Esophagus muscularis mucosa (tissue), 4 donors: ENCODE measurements at regions not wholly inside any gene's neighbourhood (a gene's known extent, or its start where the extent isn't known, plus 50 kb on each side); places are given as distances from the start of the nearest gene placed in this dataset.

Experiments
- DNase-seq: peaks from one replicate; pipeline ENCODE4 v3.0.0-alpha.2; 2017; ENCODE audit errors: extremely low spot score
- H3K27ac ChIP-seq, 4 donors: fragments of 200-600 bp; sonication (generic); replicated peaks in 1 of 4; 1 replicate in 3 of 4; 2 replicates in 1 of 4; pipeline ENCODE4 v1.5.1; 2016 to 2019; ENCODE audit warnings: mild to moderate bottlenecking in 1 of 4
- H3K27me3 ChIP-seq, 4 donors: fragments of 200-600 bp; sonication (generic); one replicate each; pipeline versions ENCODE4 v1.5.1 to v1.6.0; 2016 to 2019
- H3K36me3 ChIP-seq, 4 donors: fragments of 200-600 bp; sonication (generic); one replicate each; pipeline ENCODE4 v1.5.1; 2016 to 2019
- H3K4me1 ChIP-seq, 4 donors: fragments of 200-600 bp; sonication (generic); one replicate each; pipeline ENCODE4 v1.5.1; 2016 to 2019
- H3K4me3 ChIP-seq, 4 donors: fragments of 200-600 bp; sonication (generic); 1 replicate in 2 of 4; 2 replicates in 2 of 4; pipeline ENCODE4 v1.5.1; 2016 to 2019; ENCODE audit warnings: mild to moderate bottlenecking in 4 of 4, moderate library complexity in 1 of 4
- H3K9me3 ChIP-seq, 4 donors: fragments of 200-600 bp; sonication (generic); 1 replicate in 3 of 4; 2 replicates in 1 of 4; pipeline ENCODE4 v1.5.1; 2016 to 2019
- EP300 ChIP-seq: sonication (generic); formaldehyde crosslinking; IDR thresholded peaks from one replicate; pipeline ENCODE4 v1.6.1; 2017; ENCODE audit warnings: antibody characterized with exemption
- POLR2A ChIP-seq: fragments of 450-650 bp; IDR thresholded peaks from one replicate; pipeline ENCODE4 v1.6.1; 2017; ENCODE audit warnings: antibody characterized with exemption, moderate library complexity, mild to moderate bottlenecking, low read depth
- POLR2AphosphoS5 ChIP-seq, 2 donors: sonication (generic); formaldehyde crosslinking; IDR thresholded peaks; one replicate each; pipeline ENCODE4 v1.6.1; 2017; ENCODE audit warnings: antibody characterized with exemption in 2 of 2
- WGBS: methylation state at CpG from one replicate; pipeline ENCODE4 v1.1.5; 2018; 5-methylcytosine and 5-hydroxymethylcytosine counted together
- intact Hi-C: fragments of 100-400 bp; cut with DNase I; formaldehyde crosslinking; loops from one replicate; pipeline ENCODE4 v1.15.1; 2023
- TF ChIP-seq, protein P1 (sequence below), 3 experiments: fragments of 200-600 bp in 2 of 3; fragments of 450-650 bp in 1 of 3; sonication (generic) in 2 of 3; IDR thresholded peaks; one replicate each; pipeline ENCODE4 v1.5.1; 2017 to 2019; ENCODE audit warnings: antibody characterized with exemption in 3 of 3, mild to moderate bottlenecking in 2 of 3, moderate library complexity in 1 of 3

DNA sequence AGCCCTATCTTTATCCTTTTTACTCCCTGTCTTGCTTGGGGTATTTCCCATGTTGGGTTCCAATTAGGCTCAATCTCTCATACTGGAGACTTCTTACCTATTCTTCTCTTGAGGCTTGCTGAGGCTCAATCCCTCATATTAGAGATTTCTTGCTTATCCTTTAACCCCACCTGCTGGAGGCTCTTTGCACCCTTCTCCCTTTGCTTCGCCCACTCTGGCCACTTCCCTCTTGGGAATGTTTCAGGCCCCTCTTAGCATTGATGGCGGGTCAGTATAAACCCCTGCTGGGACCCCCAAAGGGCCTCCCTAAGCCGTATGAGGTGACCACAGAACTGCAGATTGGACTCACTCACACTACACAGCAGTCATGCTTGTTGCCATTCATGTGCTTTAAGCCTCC lies 69.3 kb upstream of the CDK20 start:
- Histone ChIP-seq H3K27ac (no peak overlapping the region), H3K9me3 (peaks cover 0 to 22% (median 17%) of the 10 kb centered on the region in 4 donors), H3K4me1 (no peaks in the 10 kb centered on the region), H3K27me3 (no peaks in the 10 kb centered on the region), H3K4me3 (no peak overlapping the region), H3K36me3 (no peaks in the 10 kb centered on the region)
- TF ChIP-seq, protein P1, sequence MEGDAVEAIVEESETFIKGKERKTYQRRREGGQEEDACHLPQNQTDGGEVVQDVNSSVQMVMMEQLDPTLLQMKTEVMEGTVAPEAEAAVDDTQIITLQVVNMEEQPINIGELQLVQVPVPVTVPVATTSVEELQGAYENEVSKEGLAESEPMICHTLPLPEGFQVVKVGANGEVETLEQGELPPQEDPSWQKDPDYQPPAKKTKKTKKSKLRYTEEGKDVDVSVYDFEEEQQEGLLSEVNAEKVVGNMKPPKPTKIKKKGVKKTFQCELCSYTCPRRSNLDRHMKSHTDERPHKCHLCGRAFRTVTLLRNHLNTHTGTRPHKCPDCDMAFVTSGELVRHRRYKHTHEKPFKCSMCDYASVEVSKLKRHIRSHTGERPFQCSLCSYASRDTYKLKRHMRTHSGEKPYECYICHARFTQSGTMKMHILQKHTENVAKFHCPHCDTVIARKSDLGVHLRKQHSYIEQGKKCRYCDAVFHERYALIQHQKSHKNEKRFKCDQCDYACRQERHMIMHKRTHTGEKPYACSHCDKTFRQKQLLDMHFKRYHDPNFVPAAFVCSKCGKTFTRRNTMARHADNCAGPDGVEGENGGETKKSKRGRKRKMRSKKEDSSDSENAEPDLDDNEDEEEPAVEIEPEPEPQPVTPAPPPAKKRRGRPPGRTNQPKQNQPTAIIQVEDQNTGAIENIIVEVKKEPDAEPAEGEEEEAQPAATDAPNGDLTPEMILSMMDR (IDR thresholded peaks at IDR 0.05), result no peak
- TF ChIP-seq POLR2AphosphoS5 (IDR thresholded peaks at IDR 0.05) (no peak), EP300 (no peak), POLR2A (no peak)
- WGBS, result 92% methylated on average over 3 of the region's 3 CpGs
- intact Hi-C loops, result loop anchor here (10.0 kb wide), 1 partner anchor 359 kb away; no protein-coding TSS in a partner anchor
- no peak for DNase-seq

- WGBS, result 77% methylated on average over 1 of the region's 1 CpG
Measured at GRCh38 chr9:88041447-88041846, 67.1 kb upstream of the CDK20 start.

DNA sequence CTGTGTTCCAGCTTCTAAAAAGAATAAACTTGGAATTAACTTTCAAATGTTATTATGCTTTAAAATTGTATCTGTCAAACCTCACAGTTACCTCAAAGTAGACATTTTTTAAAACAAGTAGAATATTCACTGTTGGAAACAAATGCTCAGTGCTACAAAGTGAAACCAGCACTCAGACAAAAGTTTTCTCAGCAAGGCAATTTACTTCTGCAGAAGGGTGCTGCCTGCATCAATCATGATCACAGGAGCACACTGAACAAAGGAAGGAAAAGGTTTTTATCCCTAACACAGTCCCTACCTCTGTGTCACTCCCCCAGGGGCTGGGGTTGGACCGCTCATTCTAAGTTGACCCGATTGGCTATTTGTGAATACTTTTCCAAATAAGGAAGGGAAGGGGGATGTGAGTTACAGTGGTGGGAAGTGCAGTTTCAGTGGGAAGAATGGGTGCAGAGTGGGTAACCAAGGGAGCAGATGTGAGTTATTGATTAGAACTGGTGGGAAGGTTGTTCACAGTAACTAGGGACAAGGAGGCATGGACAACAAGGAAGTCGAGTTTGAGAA lies 63.0 kb upstream of the CDK20 start:
- no peak for DNase-seq
- H3K4me1 ChIP-seq, result no peaks in the 10 kb centered on the region
- H3K27me3 ChIP-seq, result no peaks in the 10 kb centered on the region
- no peak for TF ChIP-seq POLR2AphosphoS5 (IDR thresholded peaks at IDR 0.05)
- no peak for TF ChIP-seq POLR2A
- TF ChIP-seq, protein P1 (IDR thresholded peaks at IDR 0.05), result no peak
- TF ChIP-seq EP300, result no peak
- 92% methylated on average over 3 of the region's 3 CpGs for WGBS
- H3K4me3 ChIP-seq, result no peak overlapping the region
- peaks cover 0 to 28% (median 18%) of the 10 kb centered on the region in 4 donors for H3K9me3 ChIP-seq
- H3K27ac ChIP-seq, result no peak overlapping the region
- no peaks in the 10 kb centered on the region for H3K36me3 ChIP-seq
- intact Hi-C loops, result no loop called here

More at GRCh38 chr9:88041447-88041846, 67.1 kb upstream of the CDK20 start:
- Histone ChIP-seq H3K4me1 (no peaks in the 10 kb centered on the region), H3K9me3 (peaks cover 0 to 44% (median 33%) of the 10 kb centered on the region in 4 donors), H3K27ac (no peak overlapping the region), H3K4me3 (no peak overlapping the region), H3K27me3 (no peaks in the 10 kb centered on the region), H3K36me3 (no peaks in the 10 kb centered on the region)
- DNase-seq, result no peak
- TF ChIP-seq, protein P1 (IDR thresholded peaks at IDR 0.05), result peak in 2 of 3 experiments; percentile 22 to 34
- no peak for TF ChIP-seq POLR2A
- no peak for TF ChIP-seq EP300
- intact Hi-C loops, result loop anchor here (10.0 kb wide), 1 partner anchor 357 kb away; no protein-coding TSS in a partner anchor

DNA sequence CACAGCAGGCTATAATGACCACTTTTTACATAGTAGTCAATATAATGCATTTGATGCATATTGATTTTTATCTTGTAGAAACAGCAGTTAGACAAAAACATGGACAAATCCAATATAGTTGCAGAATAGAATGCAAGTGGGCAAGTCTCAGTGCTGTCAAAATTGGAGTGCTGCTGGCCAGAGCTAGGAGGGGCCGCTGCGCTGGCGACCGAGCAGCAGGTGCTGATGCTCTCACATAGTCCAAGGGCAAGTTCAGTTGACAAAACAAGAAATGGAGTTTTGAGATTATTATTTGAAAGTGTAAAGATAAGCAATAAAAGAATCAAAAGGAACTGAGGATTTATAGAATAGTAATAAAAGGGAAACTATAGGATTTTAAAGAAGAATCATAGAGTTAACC lies 60.6 kb upstream of the CDK20 start:
- 96% methylated on average over 4 of the region's 4 CpGs for WGBS
- TF ChIP-seq POLR2A (no peak), POLR2AphosphoS5 (IDR thresholded peaks at IDR 0.05) (no peak)
- TF ChIP-seq, protein P1 (IDR thresholded peaks at IDR 0.05), result no peak
- no peak overlapping the region for H3K27ac ChIP-seq
- H3K4me1 ChIP-seq, result no peaks in the 10 kb centered on the region
- H3K27me3 ChIP-seq, result no peaks in the 10 kb centered on the region
- no peaks in the 10 kb centered on the region for H3K36me3 ChIP-seq
- intact Hi-C loops, result no loop called here
- no peak overlapping the region for H3K4me3 ChIP-seq
- H3K9me3 ChIP-seq, result peaks cover 0 to 28% (median 18%) of the 10 kb centered on the region in 4 donors
- no peak for DNase-seq

GRCh38 chr9:88033359-88033702 lies 59.0 kb upstream of the CDK20 start:
- H3K36me3 ChIP-seq, result no peaks in the 10 kb centered on the region
- no peak for DNase-seq
- no peaks in the 10 kb centered on the region for H3K4me1 ChIP-seq
- no peak overlapping the region for H3K27ac ChIP-seq
- no peak for TF ChIP-seq EP300
- TF ChIP-seq POLR2AphosphoS5 (IDR thresholded peaks at IDR 0.05), result no peak
- TF ChIP-seq, protein P1 (IDR thresholded peaks at IDR 0.05), result no peak
- TF ChIP-seq POLR2A, result no peak
- H3K27me3 ChIP-seq, result no peaks in the 10 kb centered on the region
- WGBS, result 66% methylated on average over 3 of the region's 3 CpGs
- intact Hi-C loops, result no loop called here
- peaks cover 0 to 21% (median 18%) of the 10 kb centered on the region in 4 donors for H3K9me3 ChIP-seq
- no peak overlapping the region for H3K4me3 ChIP-seq
